GM18520 (cell line): ENCODE measurements at regions not wholly inside any gene's neighbourhood (a gene's known extent, or its start where the extent isn't known, plus 50 kb on each side); places are given as distances from the start of the nearest gene placed in this dataset.
"Not testable (repeated sequence)": the region's sequence is repeated elsewhere in the genome, so short reads cannot be mapped to it uniquely, and the experiment has no call there.

Source experiments
- ATAC-seq: cut with Tn5 transposase; IDR thresholded peaks from one replicate; pipeline ENCODE4 v1.9.1; 2021; ENCODE audit not compliant: unreplicated experiment

GRCh38 chr6:128599036-128599435 lies 78.6 kb upstream of the PTPRK start:
- no peak for ATAC-seq

DNA sequence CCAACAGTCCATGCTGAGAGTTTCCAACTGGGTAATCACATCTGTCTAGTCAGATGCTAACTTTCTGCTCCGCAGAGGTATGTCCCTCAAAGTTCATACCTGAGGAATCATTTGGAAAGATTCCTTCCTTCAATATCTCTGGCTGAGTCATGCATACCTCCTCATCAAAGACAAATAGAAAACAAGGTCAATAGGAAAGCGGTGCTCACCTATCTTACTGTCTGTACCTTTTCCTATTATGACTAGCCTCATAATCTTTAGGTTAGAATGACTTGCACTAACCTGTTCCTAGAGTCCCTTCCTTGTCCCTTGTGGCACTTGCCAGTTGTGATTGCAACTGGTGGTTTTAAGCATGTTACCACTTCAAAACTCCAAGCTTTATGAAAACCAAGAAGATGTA lies 78.2 kb upstream of the PTPRK start:
- ATAC-seq: no peak

DNA sequence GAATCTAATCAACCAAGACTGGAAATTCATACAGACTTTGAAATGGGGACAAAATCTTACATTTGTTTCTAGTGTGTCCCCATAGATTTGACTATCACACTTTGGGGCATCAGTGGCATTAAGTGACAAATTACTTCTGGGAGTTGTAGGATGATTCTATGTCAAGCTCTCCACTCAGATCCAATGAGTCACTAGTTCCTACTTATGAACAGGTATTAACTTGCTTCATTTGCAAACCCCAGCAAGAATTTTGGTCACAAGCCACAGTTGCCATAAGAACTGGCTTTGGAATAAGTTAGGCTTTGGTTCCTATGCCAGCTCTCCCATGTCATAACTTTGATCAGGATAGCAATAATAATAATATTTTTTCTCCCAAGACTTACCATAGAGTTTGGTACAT lies 77.6 kb upstream of the PTPRK start:
- no peak for ATAC-seq

GRCh38 chr6:128597004-128597403 lies 76.6 kb upstream of the PTPRK start:
- ATAC-seq: no peak

- no peak for ATAC-seq
These were observed 75.1 kb upstream of the PTPRK start for GRCh38 chr6:128595544-128595943.

GRCh38 chr6:128586095-128586494 lies 65.7 kb upstream of the PTPRK start:
- no peak for ATAC-seq

DNA sequence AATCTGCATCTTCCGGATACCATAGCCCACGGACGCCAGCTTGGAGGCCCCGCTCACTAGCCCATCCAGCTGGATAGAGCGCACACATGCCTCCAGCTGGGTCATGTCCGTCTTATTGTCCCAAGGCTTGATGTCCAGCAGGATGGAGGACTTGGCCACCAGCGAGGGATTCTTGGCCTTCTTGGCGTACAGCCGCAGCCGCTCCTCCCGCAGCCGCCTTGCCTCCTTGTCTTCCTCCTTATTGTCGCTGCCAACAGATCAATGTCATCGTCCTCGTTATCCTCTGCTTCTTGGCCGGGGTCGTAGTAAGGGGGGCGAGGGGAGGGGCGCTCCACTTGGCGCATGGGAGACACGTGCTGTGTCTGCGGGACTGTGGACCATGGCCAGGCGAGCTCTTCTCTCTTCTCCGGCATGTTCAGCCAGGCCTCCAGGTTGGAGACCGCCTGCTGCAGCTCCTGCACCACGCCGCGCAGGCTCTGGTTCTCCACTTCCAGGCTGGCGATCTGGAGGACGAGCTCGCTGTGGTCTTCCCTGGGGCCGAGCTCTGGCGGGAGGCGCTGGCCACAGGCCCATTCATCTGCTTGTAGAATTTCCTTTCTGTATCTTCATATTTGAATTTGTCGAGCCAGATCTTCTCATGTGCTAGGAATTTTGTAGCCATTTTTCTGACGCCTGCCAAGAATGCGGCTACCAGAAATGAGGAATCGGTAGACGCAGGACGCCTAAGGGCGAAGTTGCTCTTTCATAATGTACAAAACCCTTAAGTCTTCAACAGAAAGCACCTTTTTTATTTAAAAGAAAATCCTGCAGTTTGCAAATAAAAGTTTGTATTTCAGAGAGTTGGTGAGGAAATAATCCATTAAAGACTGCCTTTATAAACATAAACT lies 60.1 kb upstream of the PTPRK start:
- no peak for ATAC-seq

DNA sequence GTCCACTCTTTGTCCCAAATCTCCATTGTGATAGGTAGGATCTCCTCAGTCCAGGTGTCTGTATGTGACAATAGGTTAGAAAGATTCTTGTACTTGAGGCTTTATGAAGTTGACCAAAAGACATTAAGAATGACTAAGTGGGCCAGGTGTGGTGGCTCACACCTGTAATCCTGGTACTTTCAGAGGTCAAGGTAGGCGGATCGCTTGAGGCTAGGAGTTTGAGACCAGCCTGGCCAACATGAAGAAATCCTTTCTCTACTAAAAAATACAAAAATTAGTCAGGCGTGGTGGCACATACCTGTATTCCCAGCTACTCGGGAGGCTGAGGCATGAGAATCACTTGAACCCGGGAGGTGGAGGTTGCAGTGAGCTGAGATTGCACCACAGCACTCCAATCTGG lies 54.9 kb upstream of the PTPRK start:
- not testable (repeated sequence) for ATAC-seq

GRCh38 chr6:128574402-128574801 lies 54.0 kb upstream of the PTPRK start:
- ATAC-seq: peak; percentile 52

DNA sequence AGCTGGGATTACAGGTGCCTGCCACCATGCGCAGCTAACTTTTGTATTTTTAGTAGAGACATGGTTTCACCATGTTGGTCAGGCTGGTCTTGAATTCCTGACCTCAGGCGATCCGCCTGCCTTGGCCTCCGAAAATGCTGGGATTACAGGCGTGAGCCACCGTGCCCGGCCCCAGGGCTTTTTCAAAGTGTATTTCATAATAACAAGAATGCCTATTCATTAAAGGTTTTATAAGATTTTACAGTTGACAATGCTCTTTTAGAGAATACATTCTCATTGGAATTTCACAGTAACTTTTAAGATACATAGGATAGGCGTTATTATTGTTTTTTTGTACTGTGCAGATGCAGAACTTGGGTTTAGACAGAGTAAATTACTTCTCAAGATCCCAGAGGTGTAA lies 52.6 kb upstream of the PTPRK start:
- no peak for ATAC-seq

- ATAC-seq: no peak
These were observed 51.9 kb upstream of the PTPRK start for GRCh38 chr6:128572294-128572693.

GRCh38 chr6:128570680-128571063 lies 50.3 kb upstream of the PTPRK start:
- ATAC-seq: no peak

- ATAC-seq: no peak
These were observed 49.6 kb upstream of the PTPRK start for GRCh38 chr6:128569732-128570679.
